SKM-1 treated with dmso at 0.1 percent for 144 hours (cell line): ENCODE measurements at regions not wholly inside any gene's neighbourhood (a gene's known extent, or its start where the extent isn't known, plus 50 kb on each side); places are given as distances from the start of the nearest gene placed in this dataset.

Experiments
- DNase-seq: peaks from one replicate; lab custom pipeline; 2025; ENCODE audit not compliant: unreplicated experiment; lab: John Stamatoyannopoulos, UW

- DNase-seq, result no peak
These were observed 577.6 kb downstream of the TLR4 start for GRCh38 chr9:118281772-118282171.

- no peak for DNase-seq
These were observed 579.3 kb downstream of the TLR4 start for GRCh38 chr9:118283488-118283887.

GRCh38 chr9:118290116-118290515, 585.9 kb downstream of the TLR4 start:
- DNase-seq, result no peak

- DNase-seq, result no peak
These were observed 591.2 kb downstream of the TLR4 start for GRCh38 chr9:118295413-118295812.

- DNase-seq, result no peak
These were observed 598.5 kb downstream of the TLR4 start for GRCh38 chr9:118302721-118303120.

- DNase-seq, result no peak
These were observed 599.0 kb downstream of the TLR4 start for GRCh38 chr9:118303216-118303615.

- DNase-seq, result no peak
These were observed 601.1 kb downstream of the TLR4 start for GRCh38 chr9:118305331-118305730.

- DNase-seq, result no peak
These were observed 602.6 kb downstream of the TLR4 start for GRCh38 chr9:118306801-118307200.

- no peak for DNase-seq
These were observed 609.8 kb downstream of the TLR4 start for GRCh38 chr9:118313965-118314364.

- DNase-seq, result no peak
These were observed 612.7 kb downstream of the TLR4 start for GRCh38 chr9:118316831-118317343.

- DNase-seq, result no peak
These were observed 614.7 kb downstream of the TLR4 start for GRCh38 chr9:118318770-118319431.

GRCh38 chr9:118321788-118322187, 617.6 kb downstream of the TLR4 start:
- no peak for DNase-seq

- DNase-seq, result no peak
These were observed 620.5 kb downstream of the TLR4 start for GRCh38 chr9:118324706-118325105.

GRCh38 chr9:118325757-118326156, 621.6 kb downstream of the TLR4 start:
- DNase-seq, result no peak

GRCh38 chr9:118326326-118326725, 622.1 kb downstream of the TLR4 start:
- no peak for DNase-seq

- no peak for DNase-seq
These were observed 626.2 kb downstream of the TLR4 start for GRCh38 chr9:118330191-118330986.

- DNase-seq, result no peak
These were observed 627.4 kb downstream of the TLR4 start for GRCh38 chr9:118331622-118332045.

GRCh38 chr9:118336250-118336942, 632.2 kb downstream of the TLR4 start:
- no peak for DNase-seq

GRCh38 chr9:118336943-118337330, 632.7 kb downstream of the TLR4 start:
- DNase-seq, result no peak

- DNase-seq, result no peak
These were observed 655.8 kb downstream of the TLR4 start for GRCh38 chr9:118360036-118360435.

- no peak for DNase-seq
These were observed 657.9 kb downstream of the TLR4 start for GRCh38 chr9:118362123-118362522.

- DNase-seq, result no peak
These were observed 658.4 kb downstream of the TLR4 start for GRCh38 chr9:118362596-118362995.
